GM18873 (cell line): ENCODE measurements at regions not wholly inside any gene's neighbourhood (a gene's known extent, or its start where the extent isn't known, plus 50 kb on each side); places are given as distances from the start of the nearest gene placed in this dataset.
"Not testable (repeated sequence)": the region's sequence is repeated elsewhere in the genome, so short reads cannot be mapped to it uniquely, and the experiment has no call there.

ENCODE experiments used
- ATAC-seq: cut with Tn5 transposase; IDR thresholded peaks from one replicate; pipeline ENCODE4 v1.9.1; 2021; ENCODE audit warnings: mild to moderate bottlenecking, moderate library complexity, moderate number of reproducible peaks; ENCODE audit not compliant: unreplicated experiment, low FRiP score

DNA sequence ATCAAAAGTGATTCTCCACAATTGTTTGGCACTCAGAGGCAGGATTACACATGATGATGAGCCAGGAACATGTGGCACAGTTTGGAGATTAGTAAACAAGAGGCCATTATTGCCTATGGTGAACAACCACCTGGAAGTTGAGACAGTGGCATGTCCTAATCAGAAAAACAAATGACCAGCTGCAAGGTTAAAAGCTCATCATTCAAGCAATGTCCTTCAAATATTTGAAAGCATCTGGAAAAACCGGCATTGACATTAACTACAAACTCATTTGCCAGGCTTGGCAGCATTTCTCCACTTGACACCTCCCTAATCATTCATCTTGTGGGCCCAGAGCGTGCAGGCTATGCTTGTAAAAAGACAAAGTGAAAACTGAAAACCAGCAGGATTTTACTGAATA, 80.6 kb upstream of the MEGF10 start:
- ATAC-seq, result no peak

DNA sequence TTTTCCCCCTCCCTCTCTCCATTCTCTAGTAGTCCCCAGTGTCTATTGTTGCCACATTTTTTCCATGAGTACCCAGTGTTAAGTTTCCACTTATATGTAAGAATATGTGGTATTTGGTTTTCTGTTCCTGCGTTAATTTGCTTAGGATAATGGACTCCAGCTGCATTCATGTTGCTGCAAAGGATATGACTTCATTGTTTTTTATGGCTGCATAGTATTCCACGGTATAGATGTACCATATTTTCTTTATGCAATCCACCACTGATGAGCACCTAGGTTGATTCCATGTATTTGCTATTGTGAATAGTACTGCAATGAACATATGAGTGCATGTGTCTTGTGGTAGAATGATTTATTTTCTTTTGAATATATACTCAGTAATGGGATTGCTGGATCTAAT, 77.4 kb upstream of the MEGF10 start:
- no peak for ATAC-seq

DNA sequence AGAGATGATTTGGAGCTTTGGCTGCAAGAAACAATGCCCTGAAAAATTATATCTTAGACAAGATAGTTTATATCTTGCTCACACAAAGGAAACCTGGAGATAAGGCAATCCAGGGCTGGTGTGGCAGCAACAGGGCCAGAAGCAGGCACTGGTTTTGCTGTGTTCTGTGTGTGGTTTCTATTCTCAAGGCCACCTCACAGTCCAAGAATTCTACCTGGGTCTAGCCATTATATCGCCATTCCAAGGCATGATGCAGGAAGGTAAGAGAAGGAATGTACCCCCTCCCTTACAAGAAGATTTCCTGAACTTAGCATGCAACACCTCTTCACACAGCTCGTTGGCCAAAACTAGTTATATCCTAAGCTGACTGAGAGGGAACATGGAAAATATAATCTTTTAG, 74.5 kb upstream of the MEGF10 start:
- no peak for ATAC-seq

DNA sequence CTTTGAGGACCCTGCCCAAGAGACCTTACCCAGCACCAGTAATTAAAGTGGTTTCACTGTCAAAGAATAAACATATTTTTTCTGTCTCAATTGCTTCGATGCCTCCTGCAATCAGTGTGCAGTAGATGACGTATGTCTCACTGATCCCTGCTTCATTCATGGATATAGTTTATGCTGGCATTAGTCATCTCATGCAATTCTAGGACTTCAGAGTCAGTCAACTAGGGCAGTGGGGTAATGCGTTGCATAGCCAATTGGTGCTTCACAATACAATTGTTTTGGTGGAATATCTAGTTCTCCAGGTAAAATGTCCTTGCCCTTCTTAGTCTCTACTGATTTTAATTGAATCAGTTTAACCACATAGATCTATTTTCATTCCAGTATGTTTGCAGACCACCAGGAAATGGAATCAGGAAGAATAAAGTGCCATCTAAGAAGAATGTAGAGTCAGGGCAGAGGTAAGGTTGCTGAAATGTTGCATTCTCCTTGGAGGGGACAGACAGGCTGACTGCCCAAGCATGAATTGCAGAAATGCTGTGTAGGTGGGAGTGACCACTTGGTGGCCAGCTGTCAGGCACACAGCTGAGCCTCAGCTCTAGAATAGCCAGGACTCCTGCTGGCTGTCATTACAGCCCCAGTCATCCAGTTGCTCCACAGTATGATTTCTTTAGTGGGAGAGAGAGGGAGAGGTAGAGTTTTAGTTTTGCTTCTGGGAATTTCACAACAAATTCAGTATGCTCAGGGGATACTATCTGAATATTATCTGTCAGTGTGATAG, 73.5 kb upstream of the MEGF10 start:
- no peak for ATAC-seq

DNA sequence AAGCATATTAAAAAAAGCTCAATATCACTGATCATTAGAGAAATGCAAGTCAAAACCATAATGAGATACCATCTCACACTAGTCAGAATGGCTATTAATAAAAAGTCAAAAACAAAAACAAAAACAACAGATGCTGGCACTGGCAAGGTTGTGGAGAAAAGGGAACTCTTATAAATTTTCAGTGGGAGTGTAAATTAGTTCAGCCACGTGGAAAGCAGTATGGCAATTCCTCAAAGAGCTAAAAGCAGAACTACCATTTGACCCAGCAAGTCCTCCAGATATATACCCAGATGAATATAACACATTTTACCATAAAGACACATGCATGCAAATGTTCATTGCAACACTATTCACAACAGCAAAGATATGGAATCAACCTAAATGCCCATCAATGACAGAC, 68.7 kb upstream of the MEGF10 start:
- ATAC-seq, result not testable (repeated sequence)

DNA sequence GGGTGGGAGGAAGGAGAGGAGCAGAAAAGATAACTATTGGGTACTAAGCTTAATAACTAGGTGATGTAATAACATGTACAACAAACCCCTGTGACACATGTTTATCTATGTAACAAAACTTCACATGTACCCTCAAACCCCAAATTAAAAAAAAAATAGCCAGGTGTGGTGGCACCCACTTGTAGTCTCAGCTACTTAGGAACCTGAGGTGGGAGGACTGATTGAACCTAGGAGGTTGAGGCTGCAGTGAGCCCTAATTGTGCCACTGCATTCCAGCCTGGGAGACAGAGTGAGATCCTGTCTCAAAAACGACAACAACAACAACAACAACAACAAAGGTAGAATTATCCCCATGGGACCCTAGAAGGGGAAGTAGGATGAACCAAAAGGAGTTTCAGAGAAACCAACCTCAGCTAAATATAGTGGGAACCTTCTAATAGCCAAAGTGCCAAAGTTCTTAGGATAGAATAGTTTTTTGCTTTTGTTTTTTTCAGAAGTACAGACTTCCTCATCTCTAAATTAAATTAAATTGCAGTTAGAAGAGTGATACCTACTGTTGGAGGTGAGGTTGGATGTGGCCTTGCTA, 67.9 kb upstream of the MEGF10 start:
- ATAC-seq, result peak; percentile 67

DNA sequence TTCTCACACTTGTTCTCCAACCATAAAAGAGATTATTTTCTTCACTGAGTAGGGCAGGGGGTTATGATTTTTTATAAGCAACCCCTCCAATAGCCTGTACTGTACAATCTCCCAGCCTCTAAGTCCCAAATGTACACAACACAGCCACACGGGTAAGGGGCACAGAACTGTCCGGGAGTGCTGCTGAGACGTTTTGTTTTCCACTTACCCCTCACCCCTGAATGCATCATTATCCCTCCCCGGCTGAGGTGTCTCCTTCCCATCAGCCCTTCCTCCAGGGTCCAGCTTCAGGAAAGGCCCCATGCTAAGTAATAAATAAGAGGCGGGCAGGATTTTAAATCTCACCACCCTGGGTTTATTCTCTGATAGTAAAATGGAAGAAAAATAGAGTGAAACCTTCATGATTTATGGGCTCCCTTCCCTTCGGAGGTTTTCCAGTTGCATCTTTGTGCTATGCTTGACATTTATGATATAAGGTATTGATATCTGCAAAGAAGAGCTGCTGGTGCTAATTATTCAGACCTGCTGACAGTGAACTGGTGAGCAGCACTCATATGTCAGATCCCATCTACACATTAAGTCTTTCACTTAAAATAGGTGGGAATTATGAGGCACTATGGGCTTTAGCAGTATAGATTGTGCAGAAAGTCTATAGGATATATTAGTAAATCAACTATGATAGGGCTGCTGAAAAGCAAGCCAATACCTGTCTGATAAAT, 67.2 kb upstream of the MEGF10 start:
- no peak for ATAC-seq

DNA sequence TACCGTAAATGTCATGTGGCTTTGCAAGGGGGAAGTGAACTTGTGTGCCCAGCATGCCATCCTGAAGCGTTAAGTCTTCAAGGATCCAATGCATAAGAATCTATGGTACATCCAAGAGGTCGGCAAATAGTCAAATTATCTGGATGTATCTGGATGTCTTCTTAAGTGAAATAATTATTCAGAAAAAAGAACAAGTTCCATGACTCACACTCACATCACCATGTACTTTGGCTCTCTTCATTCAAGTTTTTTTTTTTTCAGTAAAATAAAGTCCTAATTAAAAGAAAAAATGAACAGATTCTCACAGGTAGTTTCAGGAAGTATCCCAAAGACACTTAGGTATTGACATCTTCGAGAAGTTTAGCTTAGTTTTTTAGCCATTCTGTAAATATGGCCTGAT, 62.7 kb upstream of the MEGF10 start:
- no peak for ATAC-seq

DNA sequence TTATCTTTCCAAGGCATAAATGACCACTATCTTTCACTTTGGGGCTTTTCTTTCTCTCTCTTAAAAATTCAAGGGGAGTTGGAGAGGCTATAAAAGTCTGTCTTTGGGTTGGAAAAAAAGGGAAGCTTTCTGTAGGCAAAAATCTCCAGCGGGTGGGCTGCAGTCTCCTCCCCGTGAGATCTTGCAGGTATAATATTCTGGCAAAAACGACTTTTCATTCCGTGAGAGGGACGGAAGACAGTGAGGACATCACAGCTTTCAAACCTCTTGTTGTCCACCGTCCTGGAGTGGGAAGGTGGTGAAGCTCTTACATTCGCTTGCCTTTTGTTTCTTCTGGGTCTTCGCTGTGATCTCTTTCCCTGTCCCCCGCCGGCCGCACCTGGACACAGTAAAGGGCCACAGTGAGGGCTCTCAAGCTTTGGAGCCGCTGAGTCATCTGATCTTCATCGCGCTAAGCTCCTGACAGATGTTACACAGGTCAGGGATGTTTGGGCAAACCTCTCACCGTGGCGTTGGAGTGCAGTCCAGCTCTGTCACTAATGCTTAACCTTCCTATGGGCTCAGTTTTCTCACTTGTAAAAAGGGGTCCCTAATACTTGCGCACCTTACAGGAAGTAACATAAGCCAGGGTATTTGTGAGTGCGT, 61.9 kb upstream of the MEGF10 start:
- ATAC-seq, result no peak

DNA sequence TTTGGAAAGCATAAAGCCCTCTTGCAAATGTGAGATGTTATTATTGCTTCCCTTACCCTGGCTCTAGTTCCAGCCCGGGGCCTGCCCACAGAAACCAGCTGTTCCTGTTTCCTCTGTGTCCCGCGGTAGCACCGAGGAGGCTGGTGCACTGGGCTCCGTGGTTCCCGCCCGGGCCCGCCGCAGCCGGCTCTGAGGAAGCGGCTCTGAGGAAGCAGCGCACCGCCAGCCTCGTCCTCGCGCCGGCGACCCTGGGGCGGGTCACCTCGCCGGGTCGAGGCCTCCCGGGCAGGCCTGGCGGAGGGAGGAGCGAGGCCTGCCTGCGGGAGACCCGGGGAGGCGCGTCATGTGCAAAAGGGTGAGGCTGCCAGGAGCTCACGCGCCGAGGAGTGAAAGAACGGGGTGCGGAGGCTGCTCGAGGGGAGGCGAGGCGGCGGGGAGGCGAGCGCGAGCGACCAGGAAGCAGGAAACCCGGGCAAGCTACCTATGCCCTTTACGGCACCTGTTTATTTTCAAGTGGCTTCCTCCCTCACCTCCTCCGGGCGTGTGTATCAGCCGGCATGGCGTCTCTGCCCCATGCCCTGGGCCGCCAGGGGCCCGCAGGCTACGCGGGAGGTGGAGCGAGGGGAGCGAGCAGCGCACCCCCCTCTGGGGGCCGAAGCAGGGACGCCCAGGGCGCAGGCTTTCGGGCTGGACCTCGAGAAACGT, 61.3 kb upstream of the MEGF10 start:
- ATAC-seq, result peak; percentile 69

DNA sequence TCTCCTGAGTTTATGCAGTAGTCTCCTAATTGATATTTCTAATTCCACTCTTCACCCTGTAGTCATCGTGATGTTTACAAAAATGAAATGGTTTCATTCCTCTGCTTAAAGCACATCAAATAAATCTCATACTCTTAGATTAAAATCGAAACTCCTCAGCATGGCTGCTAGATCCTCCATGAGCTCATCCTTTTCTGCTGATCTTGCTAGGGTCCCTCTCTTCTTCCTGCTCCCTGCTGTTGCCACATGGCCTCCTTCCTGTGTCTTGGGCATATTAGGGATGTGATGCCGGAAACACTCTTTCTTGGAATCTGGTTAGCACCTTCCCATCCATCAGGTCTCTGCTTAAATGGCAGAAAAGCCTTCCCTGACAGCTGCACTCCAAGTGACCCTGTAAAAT, 59.5 kb upstream of the MEGF10 start:
- ATAC-seq, result no peak

DNA sequence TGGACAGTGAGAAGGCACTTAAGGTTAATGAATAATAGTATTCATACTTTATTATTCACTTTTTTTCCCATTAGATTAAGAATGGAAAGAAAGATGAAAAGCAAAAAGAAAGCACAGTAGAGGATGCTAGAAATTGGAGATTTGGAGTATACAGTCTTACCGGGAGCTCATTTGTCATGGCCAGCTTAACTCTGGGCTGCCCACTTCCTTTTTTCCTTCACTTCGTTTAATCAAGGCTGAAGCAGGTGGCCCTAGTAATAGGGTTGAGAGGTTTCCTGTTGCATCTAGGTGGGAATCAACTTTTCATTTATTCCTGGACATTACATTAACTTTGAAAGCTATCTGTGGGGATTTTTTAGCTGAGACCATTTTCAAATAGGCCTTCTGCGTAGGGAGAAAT, 57.0 kb upstream of the MEGF10 start:
- ATAC-seq, result no peak

DNA sequence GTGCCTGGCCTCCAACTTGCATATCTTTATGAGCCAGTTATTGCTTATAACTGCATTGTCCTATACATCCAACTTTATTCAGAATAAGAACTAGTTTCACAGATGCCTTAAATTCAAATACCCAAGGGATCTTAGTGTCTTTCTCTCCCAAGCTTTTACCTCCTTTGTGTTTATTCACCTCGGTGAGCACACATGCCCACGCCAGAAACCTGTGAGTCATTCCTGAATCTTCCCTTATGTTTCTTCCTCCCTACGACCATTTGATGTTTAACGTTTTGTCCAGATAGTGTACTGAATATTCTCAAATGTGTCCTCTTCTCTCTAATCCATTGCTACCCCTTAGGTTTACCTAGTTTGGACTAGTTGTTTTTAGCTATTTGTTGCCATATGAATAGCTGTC, 55.5 kb upstream of the MEGF10 start:
- no peak for ATAC-seq

DNA sequence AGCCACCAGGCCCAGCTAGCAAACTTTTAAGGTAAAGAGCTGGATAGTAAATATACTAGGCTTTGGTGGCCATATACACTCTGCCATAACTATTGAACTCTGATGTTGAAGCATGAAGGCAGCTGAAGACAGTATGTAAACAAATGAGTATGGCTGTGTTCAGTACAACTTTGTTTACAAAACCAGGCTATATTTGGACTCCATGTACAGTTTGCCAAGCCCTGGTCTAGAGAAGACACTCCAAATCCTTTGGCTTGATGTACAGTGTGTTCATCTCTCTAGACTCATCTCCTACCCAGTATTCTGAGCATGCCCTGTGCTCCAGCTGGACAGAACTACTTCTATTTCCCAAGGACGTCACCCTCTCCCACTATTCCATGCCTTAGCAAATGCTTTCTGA, 54.3 kb upstream of the MEGF10 start:
- ATAC-seq, result no peak
